Right hindlimb (tissue), 1 donor: ENCODE measurements at regions not wholly inside any gene's neighbourhood (a gene's known extent, or its start where the extent isn't known, plus 50 kb on each side); places are given as distances from the start of the nearest gene placed in this dataset.
"Not testable (repeated sequence)": the region's sequence is repeated elsewhere in the genome, so short reads cannot be mapped to it uniquely, and the experiment has no call there.

Source experiments
- DNase-seq: peaks from one replicate; pipeline ENCODE4 v3.0.0-alpha.2; 2018

DNA sequence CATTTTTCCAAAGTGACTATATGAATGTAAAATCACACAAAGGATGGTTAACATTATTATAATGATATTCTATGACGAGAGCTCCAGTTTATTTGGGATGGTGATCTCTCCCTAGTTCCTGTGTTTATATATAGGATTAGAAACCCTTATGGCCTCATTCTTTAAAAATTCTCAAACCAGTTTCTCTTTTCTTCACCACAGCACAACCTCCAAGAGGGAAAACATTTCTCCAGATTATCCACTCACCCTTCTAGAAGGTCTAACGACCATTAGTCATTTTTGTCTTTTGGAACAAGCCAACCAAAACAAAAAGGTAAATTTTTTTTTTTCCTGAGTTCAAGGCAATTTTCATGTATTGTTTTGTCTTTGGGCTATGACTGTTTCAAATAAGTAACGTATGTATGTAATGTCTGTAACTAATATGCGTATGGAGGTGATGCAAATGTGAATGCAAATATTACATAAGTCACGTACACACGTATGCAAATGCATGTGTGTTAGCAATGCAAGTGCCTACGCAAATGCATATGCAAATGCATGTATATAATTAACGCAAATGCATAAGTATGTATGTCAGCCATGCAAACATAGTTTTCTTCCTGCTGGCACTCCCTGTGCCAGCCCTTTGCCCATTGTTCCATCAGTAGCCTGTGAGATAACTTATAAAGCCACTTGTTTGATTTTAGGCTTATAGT is 72.5 kb upstream of the MORC3 start:
- no peak for DNase-seq

DNA sequence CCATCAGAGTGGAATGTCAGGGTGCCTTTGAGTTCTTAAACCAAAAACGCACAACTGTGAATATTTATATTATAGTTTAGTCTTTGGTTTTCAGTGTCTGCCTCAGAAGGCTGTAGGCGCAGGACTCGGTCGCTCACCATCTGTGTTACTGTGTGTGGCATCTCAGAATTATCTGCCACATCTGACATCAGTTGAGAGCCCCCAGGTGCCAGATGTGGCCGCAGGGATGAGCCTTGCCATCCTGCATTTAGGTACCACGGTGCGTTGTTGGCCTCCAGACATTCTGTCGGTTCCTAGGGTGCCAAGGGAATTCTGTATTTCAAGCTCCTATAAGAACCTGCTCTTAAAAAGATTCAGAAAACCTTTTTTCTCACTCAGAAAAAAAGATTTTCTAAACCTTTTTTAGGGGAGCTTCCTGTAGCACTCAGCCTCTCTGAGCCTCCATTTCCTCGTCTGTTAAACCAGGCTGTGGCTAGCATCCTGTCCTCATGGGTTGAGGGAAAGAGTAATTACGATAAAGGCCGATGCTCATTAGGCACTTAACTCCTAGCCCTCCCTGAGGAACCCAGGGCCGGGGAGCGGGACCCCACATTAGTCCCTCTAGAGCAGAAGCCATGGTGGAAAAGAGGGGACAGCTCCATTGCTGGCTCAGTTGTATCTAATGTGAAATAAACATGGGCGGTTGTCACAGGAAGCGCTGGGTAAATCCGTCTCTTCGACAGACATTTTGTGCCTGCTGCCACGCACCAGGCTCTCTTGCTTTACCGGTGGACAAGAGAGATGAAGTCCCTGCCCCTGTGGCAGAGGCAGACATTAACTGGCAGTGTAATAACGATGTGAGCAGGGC is 70.2 kb upstream of the MORC3 start:
- DNase-seq, result no peak

DNA sequence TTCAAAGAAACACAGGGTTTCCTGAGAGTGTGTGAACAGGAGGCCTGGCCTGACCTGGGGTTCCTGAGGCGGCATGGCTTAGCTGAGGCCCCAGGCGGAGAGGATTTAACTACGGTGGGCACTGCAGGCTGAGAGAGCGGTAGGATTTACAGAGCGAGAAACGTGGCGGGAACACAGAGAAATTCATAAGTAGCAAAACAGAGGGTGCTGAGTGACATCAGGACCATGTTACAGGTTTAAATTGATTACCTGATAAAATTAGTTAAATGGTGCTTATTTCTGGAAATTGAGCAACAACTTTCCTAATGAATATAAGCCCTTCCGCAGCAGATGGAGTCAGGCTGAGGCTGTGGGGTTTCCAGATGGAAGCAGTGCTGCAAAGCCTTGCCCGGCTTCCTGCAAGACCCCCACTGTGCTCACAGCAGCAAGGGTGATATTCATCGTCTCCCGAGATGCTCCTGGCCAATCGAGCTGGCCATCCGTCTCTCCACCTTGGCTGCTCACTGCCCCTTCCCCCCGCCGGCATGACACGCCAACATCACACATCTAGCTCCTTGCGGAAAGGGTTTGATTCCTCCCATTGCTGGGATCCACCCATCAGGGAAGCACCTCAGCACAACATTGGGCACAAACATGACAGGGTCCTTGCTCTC is 69.4 kb upstream of the MORC3 start:
- DNase-seq, result no peak

DNA sequence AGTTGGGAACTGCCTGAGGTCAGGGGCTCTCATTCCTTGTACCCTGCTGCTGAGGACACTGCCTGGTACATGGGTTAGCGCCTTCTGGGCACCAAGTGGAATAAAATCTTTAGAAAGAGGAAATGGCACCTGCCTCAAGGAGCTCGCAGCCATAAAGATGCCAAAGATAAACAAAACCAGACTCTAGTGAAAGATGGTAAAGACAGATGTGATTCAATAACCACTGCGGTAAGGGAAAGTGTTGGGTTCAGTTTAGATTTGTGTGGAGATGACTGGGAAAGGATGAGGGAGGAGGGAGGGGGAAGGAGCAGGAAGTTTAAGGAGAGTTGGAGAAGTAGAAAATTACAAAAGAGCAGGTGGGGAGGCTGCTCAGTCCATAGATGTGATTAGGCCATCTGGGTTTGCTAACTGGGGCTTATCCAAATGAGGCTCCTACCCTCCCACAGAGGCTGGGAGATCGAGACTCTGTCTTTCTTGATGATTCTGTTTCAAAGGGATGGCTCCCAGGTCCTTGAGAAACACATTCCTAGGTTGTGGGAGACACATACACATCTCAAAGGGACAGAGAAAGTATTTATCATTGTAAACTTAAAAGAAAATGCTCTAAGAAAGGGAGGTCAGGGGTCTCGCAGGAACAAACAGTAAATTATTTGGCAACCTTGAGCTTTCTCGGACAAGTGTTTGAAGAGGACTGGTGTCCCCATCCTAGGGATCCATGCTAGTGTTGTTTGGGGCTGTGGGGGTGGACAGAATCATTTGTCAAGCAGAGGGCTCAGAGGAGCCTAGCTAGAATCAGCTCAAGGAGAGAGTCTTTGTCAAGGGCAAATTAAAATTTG is 65.7 kb upstream of the MORC3 start:
- DNase-seq, result no peak

DNA sequence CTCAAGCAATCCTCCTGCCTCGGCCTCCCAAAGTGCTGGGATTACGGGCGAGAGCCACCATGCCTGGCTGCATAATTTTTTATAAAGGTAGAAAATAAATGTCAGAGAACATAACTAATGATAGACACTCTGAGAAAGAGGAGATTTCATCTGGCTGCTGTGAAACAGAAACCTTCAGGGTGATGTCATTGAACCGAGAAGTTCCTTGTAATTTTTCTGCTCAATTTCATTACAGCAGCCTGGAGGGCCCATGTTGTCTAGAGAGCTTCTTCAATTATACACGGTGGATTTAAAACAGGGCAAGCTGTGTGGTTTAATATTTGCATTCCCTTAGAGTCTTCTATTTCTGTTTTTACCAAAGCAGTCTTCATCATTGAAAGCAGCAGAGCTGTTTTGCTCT is 64.3 kb upstream of the MORC3 start:
- no peak for DNase-seq

DNA sequence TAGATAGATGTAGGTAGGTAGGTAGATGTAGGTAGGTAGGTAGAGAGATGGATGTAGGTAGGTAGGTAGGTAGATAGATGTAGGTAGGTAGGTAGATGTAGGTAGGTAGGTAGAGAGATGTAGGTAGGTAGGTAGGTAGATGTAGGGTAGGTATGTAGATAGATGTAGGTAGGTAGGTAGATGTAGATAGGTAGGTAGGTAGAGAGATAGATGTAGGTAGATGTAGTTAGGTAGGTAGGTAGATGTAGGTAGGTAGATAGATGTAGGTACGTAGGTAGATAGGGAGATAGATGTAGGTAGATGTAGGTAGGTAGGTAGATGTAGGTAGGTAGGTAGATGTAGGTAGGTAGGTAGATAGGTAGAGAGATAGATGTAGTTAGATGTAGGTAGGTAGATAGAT is 62.3 kb upstream of the MORC3 start:
- DNase-seq, result no peak

DNA sequence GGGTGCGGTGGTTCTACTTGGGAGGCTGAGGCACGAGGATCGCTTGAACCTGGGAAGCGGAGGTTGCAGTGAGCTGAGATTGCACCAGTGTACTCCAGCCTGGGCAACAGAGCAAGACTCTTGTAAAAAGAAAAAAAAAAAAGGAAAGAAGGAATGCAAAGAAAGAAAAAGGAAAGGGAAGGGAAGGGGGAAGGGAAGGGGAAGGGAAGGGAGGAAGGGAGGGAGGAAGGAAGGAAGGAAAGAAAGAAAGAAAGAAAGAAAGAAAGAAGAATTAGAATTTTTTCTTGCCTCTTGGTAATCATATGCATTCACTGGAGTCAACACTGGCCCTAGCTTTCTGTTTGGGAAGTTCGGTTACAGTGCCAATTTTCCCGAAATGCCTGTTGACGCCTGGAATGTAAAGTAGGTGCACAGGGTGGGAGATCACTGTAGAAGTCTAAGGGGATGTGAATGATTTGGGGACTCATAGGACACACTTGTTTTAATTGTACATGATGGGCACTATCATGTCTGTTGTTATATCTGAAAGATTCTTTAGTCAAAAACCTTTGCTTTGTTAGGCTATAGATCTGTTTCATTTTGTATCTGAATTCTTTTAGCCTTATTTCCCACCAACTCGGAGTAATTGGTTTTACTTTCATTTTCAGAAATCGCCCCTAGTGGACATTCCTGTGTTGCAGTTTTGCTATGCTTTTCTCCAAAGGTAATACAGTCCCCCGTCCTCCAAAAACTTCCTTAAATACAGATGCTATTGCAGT is 59.8 kb upstream of the MORC3 start:
- peak; percentile 68 for DNase-seq

DNA sequence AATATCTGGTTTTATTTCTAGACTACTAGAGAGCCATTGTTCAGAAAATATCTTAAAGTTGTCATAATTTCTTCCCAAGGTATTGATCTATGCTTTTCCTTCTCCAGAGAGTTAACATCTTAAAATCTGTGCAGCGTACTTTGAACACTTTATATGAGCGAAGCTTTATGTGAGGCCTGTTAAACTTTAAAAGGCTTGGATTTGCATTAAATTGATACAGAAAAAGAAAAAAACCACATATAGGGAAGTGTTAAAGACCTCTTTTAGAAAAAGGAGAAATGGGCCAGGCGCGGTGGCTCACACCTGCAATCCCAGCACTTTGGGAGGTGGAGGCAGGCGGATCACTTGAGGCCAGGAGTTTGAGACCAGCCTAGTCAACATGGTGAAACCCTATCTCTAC is 59.2 kb upstream of the MORC3 start:
- no peak for DNase-seq

DNA sequence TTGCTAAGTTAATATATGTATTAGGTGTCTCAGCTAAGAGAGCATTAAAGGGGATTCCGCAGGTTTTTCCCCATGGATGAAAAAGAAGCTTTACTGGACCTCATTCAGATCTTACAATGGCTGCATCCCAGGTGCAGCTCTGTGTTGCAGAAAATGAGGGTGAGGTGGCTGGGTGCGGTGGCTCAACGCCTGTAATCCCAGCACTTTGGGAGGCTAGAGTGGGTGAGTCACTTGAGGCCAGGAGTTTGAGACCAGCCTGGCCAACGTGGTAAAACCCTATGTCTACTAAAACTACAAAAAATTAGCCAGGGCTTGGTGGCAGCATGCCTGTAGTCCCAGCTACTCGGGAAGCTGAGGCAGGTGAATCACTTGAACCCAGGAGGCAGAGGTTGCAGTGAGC is 58.5 kb upstream of the MORC3 start:
- DNase-seq, result no peak

DNA sequence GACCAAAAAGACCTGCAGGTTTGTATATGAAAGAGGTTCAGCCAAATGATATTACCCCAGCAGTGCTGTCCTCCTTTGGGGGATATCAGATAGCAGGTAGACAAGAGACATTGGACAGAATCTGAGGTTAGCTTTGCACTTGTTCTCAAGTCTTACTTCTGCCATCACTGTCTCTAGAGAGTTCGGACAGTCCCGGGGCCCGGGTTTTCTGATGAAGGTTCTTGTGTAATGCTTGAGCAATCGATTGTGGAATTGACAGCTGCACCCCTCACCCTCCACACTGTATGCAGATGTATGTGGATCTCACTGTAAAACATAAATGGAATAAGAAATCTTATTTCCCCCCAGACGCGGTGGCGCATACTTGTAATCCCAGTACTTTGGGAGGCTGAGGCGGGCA is 56.2 kb upstream of the MORC3 start:
- DNase-seq, result no peak

DNA sequence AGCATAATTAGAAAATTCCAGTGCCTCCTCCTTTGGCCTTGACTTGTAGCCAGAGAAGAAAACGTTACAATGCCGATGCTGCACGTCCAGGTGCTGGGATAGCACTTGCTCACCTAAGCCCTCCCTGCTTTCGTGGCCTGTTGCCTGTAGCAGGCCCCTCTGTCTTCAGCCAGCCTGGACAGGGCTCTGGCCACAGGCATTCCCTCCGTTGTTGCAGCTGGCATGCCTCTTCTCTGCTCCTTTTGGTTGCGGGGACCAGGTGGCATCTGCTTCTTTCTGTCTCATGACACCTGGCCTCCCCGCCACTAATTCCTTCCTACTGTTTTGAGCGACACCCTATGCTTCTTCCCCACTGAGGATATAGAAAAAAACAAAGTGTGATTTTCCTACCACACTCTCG is 54.6 kb upstream of the MORC3 start:
- no peak for DNase-seq

DNA sequence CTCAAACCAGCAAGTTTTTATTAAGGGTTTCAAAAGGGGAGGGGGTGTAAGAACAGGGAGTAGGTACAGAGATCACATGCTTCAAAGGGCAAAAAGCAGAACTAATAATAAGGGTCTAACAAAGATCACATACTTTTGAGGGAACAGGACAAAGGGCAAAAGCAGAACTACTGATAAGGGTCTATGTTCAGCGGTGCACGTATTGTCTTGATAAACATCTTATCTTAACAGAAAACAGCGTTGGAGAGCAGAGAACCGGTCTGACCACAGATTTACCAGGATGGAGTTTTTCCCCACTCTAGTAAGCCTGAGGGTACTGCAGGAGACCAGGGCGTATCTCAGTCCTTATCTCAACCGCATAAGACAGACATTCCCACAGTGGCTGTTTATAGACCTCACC is 52.2 kb upstream of the MORC3 start:
- DNase-seq, result not testable (repeated sequence)

DNA sequence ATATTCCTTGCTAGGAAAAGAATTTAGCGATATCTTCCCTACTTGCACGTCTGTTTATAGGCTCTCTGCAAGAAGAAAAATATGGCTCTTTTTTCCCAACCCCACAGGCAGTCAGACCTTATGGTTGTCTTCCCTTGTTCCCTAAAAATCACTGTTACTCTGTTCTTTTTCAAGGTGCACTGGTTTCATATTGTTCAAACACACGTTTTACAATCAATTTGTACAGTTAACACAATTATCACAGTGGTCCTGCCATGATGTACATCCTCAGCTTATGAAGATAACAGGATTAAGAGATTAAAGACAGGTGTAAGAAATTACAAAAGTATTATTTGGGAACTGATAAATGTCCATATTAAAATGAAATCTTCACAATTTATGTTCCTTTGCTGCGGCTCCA is 51.7 kb upstream of the MORC3 start:
- not testable (repeated sequence) for DNase-seq
